ENCODE measurements at regions not wholly inside any gene's neighbourhood (a gene's known extent, or its start where the extent isn't known, plus 50 kb on each side); places are given as distances from the start of the nearest gene placed in this dataset.

GRCh38 chr14:104445832-104446381 is 133.7 kb upstream of the C14orf180 start:
- Histone ChIP-seq H3K27me3 (ENCODE audit: control insufficient read depth, insufficient read depth, low read length) (peaks cover 15% of the 10 kb centered on the region), H3K36me3 (ENCODE audit: control insufficient read depth, insufficient read depth, low read length) (no peaks in the 10 kb centered on the region), H3K4me3 (ENCODE audit: low read depth, low read length) (no peak overlapping the region), H3K9me3 (ENCODE audit: control insufficient read depth in 2 of 2, low read length in 2 of 2) (peaks cover 5 to 10% of the 10 kb centered on the region in 2 experiments), H3K4me1 (ENCODE audit: control insufficient read depth, insufficient read depth, low read length, poor library complexity, severe bottlenecking) (no peaks in the 10 kb centered on the region), H3K27ac (ENCODE audit: insufficient read depth, low read length, poor library complexity, severe bottlenecking) (no peak overlapping the region)
- Mint-ChIP-seq H3K9me3 (peaks cover 0 to 16% (median 3%) of the 10 kb centered on the region in 7 donors), H3K36me3 (no peaks in the 10 kb centered on the region), H3K4me3 (no peak overlapping the region), H3K27me3 (peaks cover 24% of the 10 kb centered on the region), H3K27ac (no peak overlapping the region), H3K4me1 (no peaks in the 10 kb centered on the region)
- ATAC-seq (ENCODE audit: low read depth in 2 of 2) (no peak), DNase-seq (no peak)

- DNase-seq (no peak), ATAC-seq (ENCODE audit: low read depth in 2 of 2) (no peak)
- no peaks in the 10 kb centered on the region for H3K4me1 ChIP-seq (ENCODE audit: control insufficient read depth, insufficient read depth, low read length, poor library complexity, severe bottlenecking)
- H3K9me3 ChIP-seq (ENCODE audit: control insufficient read depth in 2 of 2, low read length in 2 of 2): peaks cover 5 to 10% of the 10 kb centered on the region in 2 experiments
- Mint-ChIP-seq H3K27ac (no peak overlapping the region), H3K27me3 (peaks cover 28% of the 10 kb centered on the region), H3K9me3 (peaks cover 0 to 16% (median 3%) of the 10 kb centered on the region in 7 donors), H3K4me3 (no peak overlapping the region), H3K36me3 (no peaks in the 10 kb centered on the region), H3K4me1 (no peaks in the 10 kb centered on the region)
- H3K4me3 ChIP-seq (ENCODE audit: low read depth, low read length): no peak overlapping the region
- H3K27me3 ChIP-seq (ENCODE audit: control insufficient read depth, insufficient read depth, low read length): peaks cover 15% of the 10 kb centered on the region
- H3K27ac ChIP-seq (ENCODE audit: insufficient read depth, low read length, poor library complexity, severe bottlenecking): no peak overlapping the region
- no peaks in the 10 kb centered on the region for H3K36me3 ChIP-seq (ENCODE audit: control insufficient read depth, insufficient read depth, low read length)
Measured at GRCh38 chr14:104446611-104447010, 133.0 kb upstream of the C14orf180 start.

- no peak overlapping the region for H3K4me3 Mint-ChIP-seq
Measured at GRCh38 chr14:104447750-104448149, 131.8 kb upstream of the C14orf180 start.

GRCh38 chr14:104448321-104448720 is 131.2 kb upstream of the C14orf180 start:
- H3K36me3 Mint-ChIP-seq: no peaks in the 10 kb centered on the region
- Histone ChIP-seq H3K4me1 (ENCODE audit: control insufficient read depth, insufficient read depth, low read length, poor library complexity, severe bottlenecking) (no peaks in the 10 kb centered on the region), H3K36me3 (ENCODE audit: control insufficient read depth, insufficient read depth, low read length) (no peaks in the 10 kb centered on the region), H3K27ac (ENCODE audit: insufficient read depth, low read length, poor library complexity, severe bottlenecking) (no peak overlapping the region), H3K27me3 (ENCODE audit: control insufficient read depth, insufficient read depth, low read length) (peaks cover 15% of the 10 kb centered on the region), H3K4me3 (ENCODE audit: low read depth, low read length) (no peak overlapping the region), H3K9me3 (ENCODE audit: control insufficient read depth in 2 of 2, low read length in 2 of 2) (peaks cover 5 to 10% of the 10 kb centered on the region in 2 experiments)
- no peaks in the 10 kb centered on the region for H3K4me1 Mint-ChIP-seq
- H3K27ac Mint-ChIP-seq: peak overlapping the region in 1 of 3 donors; percentile 8
- no peak overlapping the region for H3K4me3 Mint-ChIP-seq
- H3K27me3 Mint-ChIP-seq: peaks cover 40% of the 10 kb centered on the region
- DNase-seq (no peak), ATAC-seq (ENCODE audit: low read depth in 2 of 2) (no peak)
- H3K9me3 Mint-ChIP-seq: peaks cover 0 to 16% (median 7%) of the 10 kb centered on the region in 7 donors

More at GRCh38 chr14:104447750-104448149, 131.8 kb upstream of the C14orf180 start:
- DNase-seq: no peak
- H3K27ac ChIP-seq (ENCODE audit: insufficient read depth, low read length, poor library complexity, severe bottlenecking): no peak overlapping the region
- no peak for ATAC-seq (ENCODE audit: low read depth in 2 of 2)
- Mint-ChIP-seq H3K4me1 (no peaks in the 10 kb centered on the region), H3K27me3 (peaks cover 40% of the 10 kb centered on the region), H3K36me3 (no peaks in the 10 kb centered on the region), H3K27ac (no peak overlapping the region), H3K9me3 (peaks cover 0 to 16% (median 7%) of the 10 kb centered on the region in 7 donors)
- H3K4me1 ChIP-seq (ENCODE audit: control insufficient read depth, insufficient read depth, low read length, poor library complexity, severe bottlenecking): no peaks in the 10 kb centered on the region
- H3K4me3 ChIP-seq (ENCODE audit: low read depth, low read length): no peak overlapping the region
- peaks cover 5 to 10% of the 10 kb centered on the region in 2 experiments for H3K9me3 ChIP-seq (ENCODE audit: control insufficient read depth in 2 of 2, low read length in 2 of 2)
- H3K36me3 ChIP-seq (ENCODE audit: control insufficient read depth, insufficient read depth, low read length): no peaks in the 10 kb centered on the region
- peaks cover 15% of the 10 kb centered on the region for H3K27me3 ChIP-seq (ENCODE audit: control insufficient read depth, insufficient read depth, low read length)

- no peaks in the 10 kb centered on the region for H3K4me1 Mint-ChIP-seq
- Histone ChIP-seq H3K36me3 (ENCODE audit: control insufficient read depth, insufficient read depth, low read length) (no peaks in the 10 kb centered on the region), H3K4me1 (ENCODE audit: control insufficient read depth, insufficient read depth, low read length, poor library complexity, severe bottlenecking) (no peaks in the 10 kb centered on the region), H3K9me3 (ENCODE audit: control insufficient read depth in 2 of 2, low read length in 2 of 2) (peaks cover 5 to 10% of the 10 kb centered on the region in 2 experiments), H3K27me3 (ENCODE audit: control insufficient read depth, insufficient read depth, low read length) (peaks cover 15% of the 10 kb centered on the region), H3K27ac (ENCODE audit: insufficient read depth, low read length, poor library complexity, severe bottlenecking) (no peak overlapping the region), H3K4me3 (ENCODE audit: low read depth, low read length) (no peak overlapping the region)
- ATAC-seq (ENCODE audit: low read depth in 2 of 2) (no peak), DNase-seq (no peak)
- H3K4me3 Mint-ChIP-seq: no peak overlapping the region
- H3K27me3 Mint-ChIP-seq: peaks cover 40% of the 10 kb centered on the region
- H3K27ac Mint-ChIP-seq: peak overlapping the region in 1 of 3 donors; percentile 8
- peaks cover 0 to 16% (median 7%) of the 10 kb centered on the region in 7 donors for H3K9me3 Mint-ChIP-seq
- H3K36me3 Mint-ChIP-seq: no peaks in the 10 kb centered on the region
Measured at GRCh38 chr14:104448721-104449120, 130.8 kb upstream of the C14orf180 start.

- peaks cover 15% of the 10 kb centered on the region for H3K27me3 ChIP-seq (ENCODE audit: control insufficient read depth, insufficient read depth, low read length)
- H3K4me3 Mint-ChIP-seq: no peak overlapping the region
- DNase-seq: no peak
- no peaks in the 10 kb centered on the region for H3K4me1 Mint-ChIP-seq
- H3K36me3 ChIP-seq (ENCODE audit: control insufficient read depth, insufficient read depth, low read length): no peaks in the 10 kb centered on the region
- peaks cover 50% of the 10 kb centered on the region for H3K27me3 Mint-ChIP-seq
- H3K9me3 ChIP-seq (ENCODE audit: control insufficient read depth in 2 of 2, low read length in 2 of 2): peaks cover 5 to 10% of the 10 kb centered on the region in 2 experiments
- H3K27ac ChIP-seq (ENCODE audit: insufficient read depth, low read length, poor library complexity, severe bottlenecking): no peak overlapping the region
- H3K4me1 ChIP-seq (ENCODE audit: control insufficient read depth, insufficient read depth, low read length, poor library complexity, severe bottlenecking): no peaks in the 10 kb centered on the region
- no peak overlapping the region for H3K4me3 ChIP-seq (ENCODE audit: low read depth, low read length)
- H3K27ac Mint-ChIP-seq: no peak overlapping the region
- no peaks in the 10 kb centered on the region for H3K36me3 Mint-ChIP-seq
- H3K9me3 Mint-ChIP-seq: peaks cover 0 to 15% (median 7%) of the 10 kb centered on the region in 7 donors
- no peak for ATAC-seq (ENCODE audit: low read depth in 2 of 2)
Measured at GRCh38 chr14:104450811-104451401, 128.7 kb upstream of the C14orf180 start.

GRCh38 chr14:104451474-104451873 is 128.1 kb upstream of the C14orf180 start:
- peaks cover 15% of the 10 kb centered on the region for H3K27me3 ChIP-seq (ENCODE audit: control insufficient read depth, insufficient read depth, low read length)
- Mint-ChIP-seq H3K9me3 (peaks cover 0 to 15% (median 7%) of the 10 kb centered on the region in 7 donors), H3K27ac (no peak overlapping the region), H3K4me3 (no peak overlapping the region), H3K4me1 (no peaks in the 10 kb centered on the region), H3K36me3 (no peaks in the 10 kb centered on the region), H3K27me3 (peaks cover 55% of the 10 kb centered on the region)
- ATAC-seq (ENCODE audit: low read depth in 2 of 2): no peak
- no peak for DNase-seq
- no peaks in the 10 kb centered on the region for H3K36me3 ChIP-seq (ENCODE audit: control insufficient read depth, insufficient read depth, low read length)
- H3K4me1 ChIP-seq (ENCODE audit: control insufficient read depth, insufficient read depth, low read length, poor library complexity, severe bottlenecking): no peaks in the 10 kb centered on the region
- no peak overlapping the region for H3K4me3 ChIP-seq (ENCODE audit: low read depth, low read length)
- no peak overlapping the region for H3K27ac ChIP-seq (ENCODE audit: insufficient read depth, low read length, poor library complexity, severe bottlenecking)
- peaks cover 5 to 10% of the 10 kb centered on the region in 2 experiments for H3K9me3 ChIP-seq (ENCODE audit: control insufficient read depth in 2 of 2, low read length in 2 of 2)

- H3K27ac Mint-ChIP-seq: no peak overlapping the region
- Histone ChIP-seq H3K27ac (ENCODE audit: insufficient read depth, low read length, poor library complexity, severe bottlenecking) (no peak overlapping the region), H3K36me3 (ENCODE audit: control insufficient read depth, insufficient read depth, low read length) (no peaks in the 10 kb centered on the region), H3K9me3 (ENCODE audit: control insufficient read depth in 2 of 2, low read length in 2 of 2) (no peaks in the 10 kb centered on the region), H3K4me1 (ENCODE audit: control insufficient read depth, insufficient read depth, low read length, poor library complexity, severe bottlenecking) (peaks cover 4% of the 10 kb centered on the region), H3K4me3 (ENCODE audit: low read depth, low read length) (no peak overlapping the region), H3K27me3 (ENCODE audit: control insufficient read depth, insufficient read depth, low read length) (peaks cover 11% of the 10 kb centered on the region)
- H3K4me1 Mint-ChIP-seq: peaks cover 0 to 13% (median 2%) of the 10 kb centered on the region in 4 donors
- peak overlapping the region in 1 of 4 donors; percentile 66 for H3K4me3 Mint-ChIP-seq
- H3K27me3 Mint-ChIP-seq: peaks cover 72% of the 10 kb centered on the region
- no peak for DNase-seq
- no peaks in the 10 kb centered on the region for H3K36me3 Mint-ChIP-seq
- peaks cover 0 to 2% (median 0%) of the 10 kb centered on the region in 7 donors for H3K9me3 Mint-ChIP-seq
- no peak for ATAC-seq (ENCODE audit: low read depth in 2 of 2)
Measured at GRCh38 chr14:104458845-104459244, 120.7 kb upstream of the C14orf180 start.
